GM23338 (cell line): ENCODE measurements at regions not wholly inside any gene's neighbourhood (a gene's known extent, or its start where the extent isn't known, plus 50 kb on each side); places are given as distances from the start of the nearest gene placed in this dataset.

Source experiments
- ATAC-seq: fragments of 200-7000 bp; cut with Tn5 transposase; 3 replicates; pipeline ENCODE4 v1.9.1; 2020
- DNase-seq: peaks from one replicate; pipeline ENCODE4 v3.0.0-alpha.2; 2015; ENCODE audit warnings: low spot score
- H2AFZ ChIP-seq: fragments of 200-600 bp; sonication (generic); 2 replicates; pipeline ENCODE4 v1.8.0; 2016; ENCODE audit warnings: antibody characterized with exemption, mild to moderate bottlenecking, moderate library complexity
- H3F3A ChIP-seq: fragments of 200-600 bp; sonication (generic); replicated peaks from 2 replicates; pipeline ENCODE4 v1.8.0; 2017; ENCODE audit warnings: antibody characterized with exemption, mixed run types, low read depth
- H3K27ac ChIP-seq: fragments of 200-600 bp; sonication (generic); 2 replicates; pipeline ENCODE4 v1.6.1; 2016; ENCODE audit warnings: low read depth
- H3K27me3 ChIP-seq: fragments of 200-600 bp; sonication (generic); 2 replicates; pipeline ENCODE4 v1.8.0; 2016; ENCODE audit warnings: mild to moderate bottlenecking, mixed run types, moderate library complexity; ENCODE audit not compliant: insufficient read depth
- H3K36me3 ChIP-seq: fragments of 200-600 bp; sonication (generic); 2 replicates; pipeline ENCODE4 v1.8.0; 2016; ENCODE audit warnings: mild to moderate bottlenecking; ENCODE audit not compliant: insufficient read depth
- H3K4me1 ChIP-seq: fragments of 200-600 bp; sonication (generic); 2 replicates; pipeline ENCODE4 v1.8.0; 2016; ENCODE audit warnings: mild to moderate bottlenecking, moderate library complexity; ENCODE audit not compliant: insufficient read depth
- H3K4me2 ChIP-seq: fragments of 200-600 bp; sonication (generic); 2 replicates; pipeline ENCODE4 v1.7.1; 2017; ENCODE audit warnings: mixed run types
- H3K4me3 ChIP-seq: fragments of 200-600 bp; sonication (generic); 2 replicates; pipeline ENCODE4 v1.6.1; 2016; ENCODE audit warnings: mixed run types
- H3K79me2 ChIP-seq: fragments of 200-600 bp; sonication (generic); replicated peaks from 2 replicates; pipeline ENCODE4 v1.8.0; 2017; ENCODE audit warnings: mild to moderate bottlenecking; ENCODE audit not compliant: insufficient read depth
- H3K9me2 ChIP-seq: fragments of 200-600 bp; sonication (generic); 2 replicates; pipeline ENCODE4 v1.8.0; 2017; ENCODE audit not compliant: insufficient read depth
- H4K20me1 ChIP-seq: fragments of 200-600 bp; sonication (generic); replicated peaks from 2 replicates; pipeline ENCODE4 v1.8.0; 2017; ENCODE audit warnings: mild to moderate bottlenecking; ENCODE audit not compliant: insufficient read depth
- H3K27ac Mint-ChIP-seq: 2 replicates; pipeline ENCODE4 v1.8.0; 2020; ENCODE audit warnings: inconsistent platforms, mild to moderate bottlenecking, moderate library complexity, mixed read lengths
- H3K27me3 Mint-ChIP-seq: 3 replicates; pipeline ENCODE4 v1.8.0; 2022; ENCODE audit warnings: low read depth, mild to moderate bottlenecking, moderate library complexity, mixed read lengths, inconsistent platforms; ENCODE audit not compliant: insufficient read depth, poor library complexity
- H3K36me3 Mint-ChIP-seq: 3 replicates; pipeline ENCODE4 v1.8.0; 2021; ENCODE audit warnings: low read depth, mild to moderate bottlenecking, inconsistent platforms, moderate library complexity, mixed read lengths
- H3K4me1 Mint-ChIP-seq: 3 replicates; pipeline ENCODE4 v1.8.0; 2020; ENCODE audit warnings: mild to moderate bottlenecking, inconsistent platforms, mixed read lengths
- H3K4me3 Mint-ChIP-seq: 3 replicates; pipeline ENCODE4 v1.8.0; 2021; ENCODE audit warnings: moderate library complexity, mild to moderate bottlenecking, inconsistent platforms, mixed read lengths
- H3K9me3 Mint-ChIP-seq: 3 replicates; pipeline ENCODE4 v1.8.0; 2020; ENCODE audit warnings: moderate library complexity, mild to moderate bottlenecking, inconsistent platforms, mixed read lengths
- CREB1 ChIP-seq: fragments of 250-450 bp; sonication (Bioruptor Pico); IDR thresholded peaks from 2 replicates; pipeline ENCODE4 v1.5.0; 2020; ENCODE audit warnings: low read depth, mild to moderate bottlenecking, moderate library complexity
- EZH2 ChIP-seq: fragments of 200-600 bp; sonication (generic); IDR thresholded peaks from one replicate; pipeline ENCODE4 v1.8.0; 2017; ENCODE audit warnings: antibody characterized with exemption, mild to moderate bottlenecking, low read depth; ENCODE audit not compliant: unreplicated experiment
- EZH2phosphoT487 ChIP-seq: fragments of 200-600 bp; sonication (generic); IDR thresholded peaks from one replicate; pipeline ENCODE4 v1.8.1; 2018; ENCODE audit warnings: antibody characterized with exemption; ENCODE audit not compliant: unreplicated experiment
- JUNB ChIP-seq: IDR thresholded peaks from one replicate; pipeline ENCODE4 v1.6.1; 2016; ENCODE audit warnings: antibody characterized with exemption; ENCODE audit not compliant: unreplicated experiment
- NANOG ChIP-seq: IDR thresholded peaks from 2 replicates; pipeline ENCODE4 v1.6.1; 2016; ENCODE audit warnings: antibody characterized with exemption, borderline replicate concordance
- POLR2AphosphoS5 ChIP-seq: IDR thresholded peaks from 2 replicates; pipeline ENCODE4 v1.6.1; 2016; ENCODE audit warnings: antibody characterized with exemption, low read depth
- STAT1 ChIP-seq: IDR thresholded peaks from one replicate; pipeline ENCODE4 v1.6.1; 2016; ENCODE audit warnings: antibody characterized with exemption; ENCODE audit not compliant: unreplicated experiment
- ZNF114 ChIP-seq: fragments of 250-450 bp; sonication (Bioruptor Pico); IDR thresholded peaks from 2 replicates; pipeline ENCODE4 v1.5.0; 2020; ENCODE audit warnings: mild to moderate bottlenecking, moderate library complexity
- ZNF331 ChIP-seq: fragments of 250-450 bp; sonication (Bioruptor Pico); IDR thresholded peaks from 2 replicates; pipeline ENCODE4 v1.5.0; 2020; ENCODE audit warnings: low read depth, mild to moderate bottlenecking, moderate library complexity
- TF ChIP-seq, protein P1 (sequence below): IDR thresholded peaks from 2 replicates; pipeline ENCODE4 v1.6.1; 2016; ENCODE audit warnings: antibody characterized with exemption
- TF ChIP-seq, protein P2 (sequence below), 2 experiments: fragments of 200-600 bp in 1 of 2; sonication (generic) in 1 of 2; conservative IDR thresholded peaks; 2 replicates each; pipeline versions ENCODE4 v1.5.1 to v1.6.1; 2016 to 2017; ENCODE audit warnings: antibody characterized with exemption in 2 of 2, low read depth in 2 of 2, mild to moderate bottlenecking in 2 of 2, moderate library complexity in 1 of 2
- TF ChIP-seq, protein P3 (sequence below): fragments of 250-450 bp; sonication (Bioruptor Pico); IDR thresholded peaks from 2 replicates; pipeline ENCODE4 v1.5.0; 2020; ENCODE audit warnings: mild to moderate bottlenecking, moderate library complexity
- TF ChIP-seq, protein P4 (sequence below): IDR thresholded peaks from one replicate; pipeline ENCODE4 v1.6.1; 2018; ENCODE audit warnings: antibody characterized with exemption; ENCODE audit not compliant: unreplicated experiment

DNA sequence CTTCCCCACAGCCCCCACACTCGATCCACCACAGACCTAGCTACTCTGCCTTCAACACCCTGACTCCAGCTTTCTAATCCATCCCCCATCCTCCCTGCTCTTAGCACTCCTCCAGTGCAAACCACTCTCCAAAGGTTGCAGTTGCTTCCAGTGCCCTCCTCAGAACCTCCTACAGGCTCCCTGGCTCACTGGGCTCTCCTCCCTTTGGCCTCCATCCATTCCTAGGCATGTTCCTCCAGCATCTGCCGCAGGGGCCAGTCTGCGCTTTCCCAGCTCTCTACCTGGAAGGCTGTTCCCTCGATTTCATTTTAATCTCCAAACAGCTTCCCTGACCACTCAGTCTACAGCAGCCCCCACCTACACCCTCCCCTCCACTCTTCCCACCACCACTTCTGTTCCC, 133.8 kb downstream of the SPATA19 start:
- peak overlapping the region; percentile 40 for H3K4me2 ChIP-seq
- H3K4me3 ChIP-seq: 0 out of 2 replicates have a peak overlapping the region, but pooled peaks have one; percentile 2
- no peaks in the 10 kb centered on the region for H3K9me3 Mint-ChIP-seq
- no peak overlapping the region for H3K27ac ChIP-seq
- H3K9me2 ChIP-seq: peaks cover 12% of the 10 kb centered on the region
- H4K20me1 ChIP-seq: no peaks in the 10 kb centered on the region
- H3K4me1 Mint-ChIP-seq: peaks cover 21% of the 10 kb centered on the region
- H3K27me3 ChIP-seq: peaks cover 5% of the 10 kb centered on the region
- 0 out of 2 replicates have a peak overlapping the region, but pooled peaks have one; percentile 8 for H2AFZ ChIP-seq
- peaks cover 15% of the 10 kb centered on the region for H3K27me3 Mint-ChIP-seq
- H3K36me3 ChIP-seq: no peaks in the 10 kb centered on the region
- ATAC-seq (peak; percentile 8), DNase-seq (no peak)
- no peak overlapping the region for H3K4me3 Mint-ChIP-seq
- peaks cover 30% of the 10 kb centered on the region for H3K4me1 ChIP-seq
- TF ChIP-seq NANOG (no peak), CREB1 (no peak), ZNF114 (no peak), JUNB (no peak), STAT1 (no peak), ZNF331 (CRISPR knock-in tag) (no peak), POLR2AphosphoS5 (no peak), EZH2 (no peak), EZH2phosphoT487 (no peak)
- TF ChIP-seq, protein P1, sequence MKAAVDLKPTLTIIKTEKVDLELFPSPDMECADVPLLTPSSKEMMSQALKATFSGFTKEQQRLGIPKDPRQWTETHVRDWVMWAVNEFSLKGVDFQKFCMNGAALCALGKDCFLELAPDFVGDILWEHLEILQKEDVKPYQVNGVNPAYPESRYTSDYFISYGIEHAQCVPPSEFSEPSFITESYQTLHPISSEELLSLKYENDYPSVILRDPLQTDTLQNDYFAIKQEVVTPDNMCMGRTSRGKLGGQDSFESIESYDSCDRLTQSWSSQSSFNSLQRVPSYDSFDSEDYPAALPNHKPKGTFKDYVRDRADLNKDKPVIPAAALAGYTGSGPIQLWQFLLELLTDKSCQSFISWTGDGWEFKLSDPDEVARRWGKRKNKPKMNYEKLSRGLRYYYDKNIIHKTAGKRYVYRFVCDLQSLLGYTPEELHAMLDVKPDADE: no peak
- TF ChIP-seq, protein P2, sequence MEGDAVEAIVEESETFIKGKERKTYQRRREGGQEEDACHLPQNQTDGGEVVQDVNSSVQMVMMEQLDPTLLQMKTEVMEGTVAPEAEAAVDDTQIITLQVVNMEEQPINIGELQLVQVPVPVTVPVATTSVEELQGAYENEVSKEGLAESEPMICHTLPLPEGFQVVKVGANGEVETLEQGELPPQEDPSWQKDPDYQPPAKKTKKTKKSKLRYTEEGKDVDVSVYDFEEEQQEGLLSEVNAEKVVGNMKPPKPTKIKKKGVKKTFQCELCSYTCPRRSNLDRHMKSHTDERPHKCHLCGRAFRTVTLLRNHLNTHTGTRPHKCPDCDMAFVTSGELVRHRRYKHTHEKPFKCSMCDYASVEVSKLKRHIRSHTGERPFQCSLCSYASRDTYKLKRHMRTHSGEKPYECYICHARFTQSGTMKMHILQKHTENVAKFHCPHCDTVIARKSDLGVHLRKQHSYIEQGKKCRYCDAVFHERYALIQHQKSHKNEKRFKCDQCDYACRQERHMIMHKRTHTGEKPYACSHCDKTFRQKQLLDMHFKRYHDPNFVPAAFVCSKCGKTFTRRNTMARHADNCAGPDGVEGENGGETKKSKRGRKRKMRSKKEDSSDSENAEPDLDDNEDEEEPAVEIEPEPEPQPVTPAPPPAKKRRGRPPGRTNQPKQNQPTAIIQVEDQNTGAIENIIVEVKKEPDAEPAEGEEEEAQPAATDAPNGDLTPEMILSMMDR (conservative IDR thresholded peaks at IDR 0.05; ENCODE audit: low read depth in 2 of 2): no peak
- TF ChIP-seq, protein P3, sequence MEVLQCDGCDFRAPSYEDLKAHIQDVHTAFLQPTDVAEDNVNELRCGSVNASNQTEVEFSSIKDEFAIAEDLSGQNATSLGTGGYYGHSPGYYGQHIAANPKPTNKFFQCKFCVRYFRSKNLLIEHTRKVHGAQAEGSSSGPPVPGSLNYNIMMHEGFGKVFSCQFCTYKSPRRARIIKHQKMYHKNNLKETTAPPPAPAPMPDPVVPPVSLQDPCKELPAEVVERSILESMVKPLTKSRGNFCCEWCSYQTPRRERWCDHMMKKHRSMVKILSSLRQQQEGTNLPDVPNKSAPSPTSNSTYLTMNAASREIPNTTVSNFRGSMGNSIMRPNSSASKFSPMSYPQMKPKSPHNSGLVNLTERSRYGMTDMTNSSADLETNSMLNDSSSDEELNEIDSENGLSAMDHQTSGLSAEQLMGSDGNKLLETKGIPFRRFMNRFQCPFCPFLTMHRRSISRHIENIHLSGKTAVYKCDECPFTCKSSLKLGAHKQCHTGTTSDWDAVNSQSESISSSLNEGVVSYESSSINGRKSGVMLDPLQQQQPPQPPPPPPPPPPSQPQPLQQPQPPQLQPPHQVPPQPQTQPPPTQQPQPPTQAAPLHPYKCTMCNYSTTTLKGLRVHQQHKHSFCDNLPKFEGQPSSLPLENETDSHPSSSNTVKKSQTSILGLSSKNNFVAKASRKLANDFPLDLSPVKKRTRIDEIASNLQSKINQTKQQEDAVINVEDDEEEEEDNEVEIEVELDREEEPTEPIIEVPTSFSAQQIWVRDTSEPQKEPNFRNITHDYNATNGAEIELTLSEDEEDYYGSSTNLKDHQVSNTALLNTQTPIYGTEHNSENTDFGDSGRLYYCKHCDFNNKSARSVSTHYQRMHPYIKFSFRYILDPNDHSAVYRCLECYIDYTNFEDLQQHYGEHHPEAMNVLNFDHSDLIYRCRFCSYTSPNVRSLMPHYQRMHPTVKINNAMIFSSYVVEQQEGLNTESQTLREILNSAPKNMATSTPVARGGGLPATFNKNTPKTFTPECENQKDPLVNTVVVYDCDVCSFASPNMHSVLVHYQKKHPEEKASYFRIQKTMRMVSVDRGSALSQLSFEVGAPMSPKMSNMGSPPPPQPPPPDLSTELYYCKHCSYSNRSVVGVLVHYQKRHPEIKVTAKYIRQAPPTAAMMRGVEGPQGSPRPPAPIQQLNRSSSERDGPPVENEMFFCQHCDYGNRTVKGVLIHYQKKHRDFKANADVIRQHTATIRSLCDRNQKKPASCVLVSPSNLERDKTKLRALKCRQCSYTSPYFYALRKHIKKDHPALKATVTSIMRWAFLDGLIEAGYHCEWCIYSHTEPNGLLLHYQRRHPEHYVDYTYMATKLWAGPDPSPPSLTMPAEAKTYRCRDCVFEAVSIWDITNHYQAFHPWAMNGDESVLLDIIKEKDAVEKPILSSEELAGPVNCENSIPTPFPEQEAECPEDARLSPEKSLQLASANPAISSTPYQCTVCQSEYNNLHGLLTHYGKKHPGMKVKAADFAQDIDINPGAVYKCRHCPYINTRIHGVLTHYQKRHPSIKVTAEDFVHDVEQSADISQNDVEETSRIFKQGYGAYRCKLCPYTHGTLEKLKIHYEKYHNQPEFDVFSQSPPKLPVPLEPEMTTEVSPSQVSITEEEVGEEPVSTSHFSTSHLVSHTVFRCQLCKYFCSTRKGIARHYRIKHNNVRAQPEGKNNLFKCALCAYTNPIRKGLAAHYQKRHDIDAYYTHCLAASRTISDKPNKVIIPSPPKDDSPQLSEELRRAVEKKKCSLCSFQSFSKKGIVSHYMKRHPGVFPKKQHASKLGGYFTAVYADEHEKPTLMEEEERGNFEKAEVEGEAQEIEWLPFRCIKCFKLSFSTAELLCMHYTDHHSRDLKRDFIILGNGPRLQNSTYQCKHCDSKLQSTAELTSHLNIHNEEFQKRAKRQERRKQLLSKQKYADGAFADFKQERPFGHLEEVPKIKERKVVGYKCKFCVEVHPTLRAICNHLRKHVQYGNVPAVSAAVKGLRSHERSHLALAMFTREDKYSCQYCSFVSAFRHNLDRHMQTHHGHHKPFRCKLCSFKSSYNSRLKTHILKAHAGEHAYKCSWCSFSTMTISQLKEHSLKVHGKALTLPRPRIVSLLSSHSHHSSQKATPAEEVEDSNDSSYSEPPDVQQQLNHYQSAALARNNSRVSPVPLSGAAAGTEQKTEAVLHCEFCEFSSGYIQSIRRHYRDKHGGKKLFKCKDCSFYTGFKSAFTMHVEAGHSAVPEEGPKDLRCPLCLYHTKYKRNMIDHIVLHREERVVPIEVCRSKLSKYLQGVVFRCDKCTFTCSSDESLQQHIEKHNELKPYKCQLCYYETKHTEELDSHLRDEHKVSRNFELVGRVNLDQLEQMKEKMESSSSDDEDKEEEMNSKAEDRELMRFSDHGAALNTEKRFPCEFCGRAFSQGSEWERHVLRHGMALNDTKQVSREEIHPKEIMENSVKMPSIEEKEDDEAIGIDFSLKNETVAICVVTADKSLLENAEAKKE (CRISPR knock-in tag): no peak
- TF ChIP-seq, protein P4, sequence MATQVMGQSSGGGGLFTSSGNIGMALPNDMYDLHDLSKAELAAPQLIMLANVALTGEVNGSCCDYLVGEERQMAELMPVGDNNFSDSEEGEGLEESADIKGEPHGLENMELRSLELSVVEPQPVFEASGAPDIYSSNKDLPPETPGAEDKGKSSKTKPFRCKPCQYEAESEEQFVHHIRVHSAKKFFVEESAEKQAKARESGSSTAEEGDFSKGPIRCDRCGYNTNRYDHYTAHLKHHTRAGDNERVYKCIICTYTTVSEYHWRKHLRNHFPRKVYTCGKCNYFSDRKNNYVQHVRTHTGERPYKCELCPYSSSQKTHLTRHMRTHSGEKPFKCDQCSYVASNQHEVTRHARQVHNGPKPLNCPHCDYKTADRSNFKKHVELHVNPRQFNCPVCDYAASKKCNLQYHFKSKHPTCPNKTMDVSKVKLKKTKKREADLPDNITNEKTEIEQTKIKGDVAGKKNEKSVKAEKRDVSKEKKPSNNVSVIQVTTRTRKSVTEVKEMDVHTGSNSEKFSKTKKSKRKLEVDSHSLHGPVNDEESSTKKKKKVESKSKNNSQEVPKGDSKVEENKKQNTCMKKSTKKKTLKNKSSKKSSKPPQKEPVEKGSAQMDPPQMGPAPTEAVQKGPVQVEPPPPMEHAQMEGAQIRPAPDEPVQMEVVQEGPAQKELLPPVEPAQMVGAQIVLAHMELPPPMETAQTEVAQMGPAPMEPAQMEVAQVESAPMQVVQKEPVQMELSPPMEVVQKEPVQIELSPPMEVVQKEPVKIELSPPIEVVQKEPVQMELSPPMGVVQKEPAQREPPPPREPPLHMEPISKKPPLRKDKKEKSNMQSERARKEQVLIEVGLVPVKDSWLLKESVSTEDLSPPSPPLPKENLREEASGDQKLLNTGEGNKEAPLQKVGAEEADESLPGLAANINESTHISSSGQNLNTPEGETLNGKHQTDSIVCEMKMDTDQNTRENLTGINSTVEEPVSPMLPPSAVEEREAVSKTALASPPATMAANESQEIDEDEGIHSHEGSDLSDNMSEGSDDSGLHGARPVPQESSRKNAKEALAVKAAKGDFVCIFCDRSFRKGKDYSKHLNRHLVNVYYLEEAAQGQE: no peak
- no peaks in the 10 kb centered on the region for H3F3A ChIP-seq
- no peaks in the 10 kb centered on the region for H3K36me3 Mint-ChIP-seq
- H3K27ac Mint-ChIP-seq: no peak overlapping the region
- H3K79me2 ChIP-seq: no peaks in the 10 kb centered on the region
